Loucy (cell line): ENCODE measurements at regions not wholly inside any gene's neighbourhood (a gene's known extent, or its start where the extent isn't known, plus 50 kb on each side); places are given as distances from the start of the nearest gene placed in this dataset.

Experiments
- CTCF ChIP-seq: fragments of 200-600 bp; sonication (generic); conservative IDR thresholded peaks from 2 replicates; pipeline ENCODE4 v1.5.1; 2014; ENCODE audit warnings: mild to moderate bottlenecking, antibody characterized with exemption, low read length
- EZH2phosphoT487 ChIP-seq: fragments of 200-600 bp; IDR thresholded peaks from 2 replicates; pipeline ENCODE4 v1.6.1; 2018; ENCODE audit warnings: antibody characterized with exemption, mild to moderate bottlenecking, moderate library complexity, borderline replicate concordance

- TF ChIP-seq CTCF: no peak
- TF ChIP-seq EZH2phosphoT487: no peak
Measured at GRCh38 chr5:44665101-44665701, 143.5 kb upstream of the MRPS30 start.
